HCT116 (cell line): ENCODE measurements at regions not wholly inside any gene's neighbourhood (a gene's known extent, or its start where the extent isn't known, plus 50 kb on each side); places are given as distances from the start of the nearest gene placed in this dataset.

Experiments used
- EGR1 ChIP-seq: IDR thresholded peaks from 2 replicates; pipeline ENCODE4 v1.6.1; 2012; ENCODE audit warnings: low read depth
- FOSL1 ChIP-seq: IDR thresholded peaks from 2 replicates; pipeline ENCODE4 v1.6.1; 2012; ENCODE audit warnings: low read depth
- POLR2A ChIP-seq: IDR thresholded peaks from 2 replicates; pipeline ENCODE4 v1.7.0; 2011; ENCODE audit warnings: borderline replicate concordance; ENCODE audit not compliant: insufficient read depth, insufficient read length; ENCODE audit errors: extremely low read depth
- POLR2AphosphoS5 ChIP-seq: IDR thresholded peaks from 2 replicates; pipeline ENCODE4 v1.6.1; 2011; ENCODE audit warnings: mild to moderate bottlenecking, low read depth, low read length, moderate library complexity
- TF ChIP-seq, protein P1 (sequence below), 3 experiments: fragments of 200-600 bp in 1 of 3; sonication (generic) in 1 of 3; IDR thresholded peaks in 2 of 3; conservative IDR thresholded peaks in 1 of 3; 2 replicates each; pipeline ENCODE4 v1.5.1; 2012 to 2017; ENCODE audit warnings: low read depth in 2 of 3, low read length in 2 of 3, antibody characterized with exemption in 1 of 3, borderline replicate concordance in 1 of 3, control low read depth in 1 of 3, mild to moderate bottlenecking in 1 of 3, mixed read lengths in 1 of 3, mixed run types in 1 of 3, moderate library complexity in 1 of 3; ENCODE audit not compliant: insufficient read depth in 1 of 3

DNA sequence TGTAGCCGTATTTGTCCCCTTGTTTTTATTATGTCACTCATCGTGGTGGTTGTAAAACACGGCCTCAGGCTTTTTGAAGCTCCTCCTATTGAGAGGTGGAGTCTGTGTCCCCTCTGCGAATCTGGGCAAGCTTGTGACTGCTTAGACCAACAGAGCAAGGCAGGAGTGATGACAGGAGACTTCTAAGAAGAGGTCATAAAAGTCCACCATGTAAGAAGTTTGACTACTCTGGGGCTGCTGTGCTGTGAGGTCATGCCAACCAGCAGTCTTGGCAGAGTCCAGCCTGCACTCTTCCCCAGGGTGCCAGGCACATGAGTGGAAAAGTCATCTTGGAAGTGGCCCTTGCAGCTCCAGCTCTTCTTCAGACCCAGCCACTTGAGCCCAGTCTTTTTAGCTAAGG lies 83.8 kb upstream of the SPTBN1 start:
- TF ChIP-seq POLR2AphosphoS5 (no peak), POLR2A (no peak), EGR1 (no peak), FOSL1 (no peak)
- TF ChIP-seq, protein P1, sequence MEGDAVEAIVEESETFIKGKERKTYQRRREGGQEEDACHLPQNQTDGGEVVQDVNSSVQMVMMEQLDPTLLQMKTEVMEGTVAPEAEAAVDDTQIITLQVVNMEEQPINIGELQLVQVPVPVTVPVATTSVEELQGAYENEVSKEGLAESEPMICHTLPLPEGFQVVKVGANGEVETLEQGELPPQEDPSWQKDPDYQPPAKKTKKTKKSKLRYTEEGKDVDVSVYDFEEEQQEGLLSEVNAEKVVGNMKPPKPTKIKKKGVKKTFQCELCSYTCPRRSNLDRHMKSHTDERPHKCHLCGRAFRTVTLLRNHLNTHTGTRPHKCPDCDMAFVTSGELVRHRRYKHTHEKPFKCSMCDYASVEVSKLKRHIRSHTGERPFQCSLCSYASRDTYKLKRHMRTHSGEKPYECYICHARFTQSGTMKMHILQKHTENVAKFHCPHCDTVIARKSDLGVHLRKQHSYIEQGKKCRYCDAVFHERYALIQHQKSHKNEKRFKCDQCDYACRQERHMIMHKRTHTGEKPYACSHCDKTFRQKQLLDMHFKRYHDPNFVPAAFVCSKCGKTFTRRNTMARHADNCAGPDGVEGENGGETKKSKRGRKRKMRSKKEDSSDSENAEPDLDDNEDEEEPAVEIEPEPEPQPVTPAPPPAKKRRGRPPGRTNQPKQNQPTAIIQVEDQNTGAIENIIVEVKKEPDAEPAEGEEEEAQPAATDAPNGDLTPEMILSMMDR (IDR thresholded peaks at IDR 0.05 in 2 of 3, conservative IDR thresholded peaks at IDR 0.05 in 1 of 3; ENCODE audit: borderline replicate concordance in 1 of 3, insufficient read depth in 1 of 3, low read depth in 2 of 3, low read length in 2 of 3) = no peak
